PC-9 (cell line): ENCODE measurements at regions not wholly inside any gene's neighbourhood (a gene's known extent, or its start where the extent isn't known, plus 50 kb on each side); places are given as distances from the start of the nearest gene placed in this dataset.

ENCODE experiments used
- BruUV-seq: library from RNA; stranded (reverse); fragments of 400-500 nt; replicated peaks from 2 replicates; lab custom pipeline; 2021; lab: Mats Ljungman, UMichigan
- CTCF ChIA-PET: fragments of 300-600 bp; sonication (Branson Sonifier 250); formaldehyde crosslinking; loops from one replicate; lab custom pipeline; 2022; ENCODE audit warnings: antibody characterized with exemption; lab: Charles Lee
- POLR2A ChIA-PET: fragments of 300-600 bp; sonication (Branson Sonifier 250); formaldehyde crosslinking; loops from one replicate; lab custom pipeline; 2022; ENCODE audit warnings: antibody characterized with exemption; ENCODE audit not compliant: unreplicated experiment; lab: Charles Lee
- DNase-seq, 2 experiments: peaks; one replicate each; pipeline versions ENCODE4 v3.0.0 to v3.0.0-alpha.2; 2015 to 2022; ENCODE audit warnings: mixed read lengths in 1 of 2
- H2AFZ ChIP-seq: fragments of 200-600 bp; sonication (generic); 2 replicates; pipeline ENCODE4 v1.8.1; 2017; ENCODE audit warnings: antibody characterized with exemption
- H3F3A ChIP-seq: fragments of 200-600 bp; sonication (generic); 2 replicates; pipeline ENCODE4 v1.8.1; 2017; ENCODE audit warnings: antibody characterized with exemption, mild to moderate bottlenecking, low read depth; ENCODE audit not compliant: insufficient read depth
- H3K27ac ChIP-seq: fragments of 200-600 bp; sonication (generic); 2 replicates; pipeline ENCODE4 v1.6.1; 2016; ENCODE audit warnings: mixed run types
- H3K27me3 ChIP-seq: fragments of 200-600 bp; sonication (generic); 2 replicates; pipeline ENCODE4 v1.6.1; 2016; ENCODE audit warnings: low read depth, mixed run types; ENCODE audit not compliant: insufficient read depth
- H3K36me3 ChIP-seq: fragments of 200-600 bp; sonication (generic); 2 replicates; pipeline ENCODE4 v1.6.1; 2016; ENCODE audit warnings: low read depth, mixed run types
- H3K4me1 ChIP-seq: fragments of 200-600 bp; sonication (generic); replicated peaks from 2 replicates; pipeline ENCODE4 v1.6.1; 2016; ENCODE audit warnings: mixed run types; ENCODE audit not compliant: insufficient read depth
- H3K4me2 ChIP-seq: fragments of 200-600 bp; sonication (generic); 2 replicates; pipeline ENCODE4 v1.6.1; 2017; ENCODE audit warnings: mixed run types
- H3K4me3 ChIP-seq: fragments of 200-600 bp; sonication (generic); 2 replicates; pipeline ENCODE4 v1.6.1; 2016; ENCODE audit warnings: mixed run types
- H3K79me2 ChIP-seq: fragments of 200-600 bp; sonication (generic); 2 replicates; pipeline ENCODE4 v1.6.1; 2017; ENCODE audit warnings: low read depth, mixed run types
- H3K9me2 ChIP-seq: fragments of 200-600 bp; sonication (generic); 2 replicates; pipeline ENCODE4 v1.8.1; 2017; ENCODE audit warnings: mild to moderate bottlenecking; ENCODE audit not compliant: insufficient read depth
- H3K9me3 ChIP-seq: fragments of 200-600 bp; sonication (generic); 2 replicates; pipeline ENCODE4 v1.8.1; 2016; ENCODE audit warnings: low read depth; ENCODE audit not compliant: insufficient read depth
- H4K20me1 ChIP-seq: fragments of 200-600 bp; sonication (generic); 2 replicates; pipeline ENCODE4 v1.8.1; 2017; ENCODE audit not compliant: insufficient read depth
- EZH2 ChIP-seq: fragments of 200-600 bp; sonication (generic); IDR thresholded peaks from 2 replicates; pipeline ENCODE4 v1.8.0; 2017; ENCODE audit warnings: antibody characterized with exemption, low read depth
- intact Hi-C: fragments of 100-400 bp; cut with micrococcal nuclease; formaldehyde crosslinking; loops from one replicate; pipeline ENCODE4 v1.10.0; 2022; ENCODE audit not compliant: unreplicated experiment
- TF ChIP-seq, protein P1 (sequence below): fragments of 200-600 bp; sonication (generic); conservative IDR thresholded peaks from 2 replicates; pipeline ENCODE4 v1.6.1; 2017; ENCODE audit warnings: mixed run types, antibody characterized with exemption, mild to moderate bottlenecking, moderate library complexity

DNA sequence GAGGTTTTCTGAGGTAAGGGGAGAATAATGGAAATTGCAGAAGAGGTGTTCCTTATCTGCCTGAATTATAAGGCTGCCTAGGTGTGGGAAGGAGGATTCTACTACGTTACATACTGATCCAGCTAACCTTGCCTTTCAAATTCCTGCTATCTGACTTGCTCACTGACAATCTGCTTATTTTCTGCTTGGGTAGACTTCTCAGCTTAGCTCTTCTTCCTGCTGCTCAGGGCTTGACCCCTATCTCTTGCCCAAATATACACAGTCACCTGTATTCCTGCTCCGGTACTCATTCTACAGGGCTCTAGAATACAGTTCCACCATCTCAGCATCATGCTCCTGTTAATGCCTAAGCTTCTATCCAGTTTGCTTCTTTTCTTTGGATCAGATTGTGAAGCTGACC, 1607.6 kb downstream of the OLFM4 start:
- Histone ChIP-seq H2AFZ (no peak overlapping the region), H3K9me2 (no peaks in the 10 kb centered on the region), H3K36me3 (no peaks in the 10 kb centered on the region), H3K9me3 (no peaks in the 10 kb centered on the region), H4K20me1 (no peaks in the 10 kb centered on the region; the same call in 1 of the 2 replicates), H3K79me2 (no peaks in the 10 kb centered on the region), H3K27me3 (no peaks in the 10 kb centered on the region), H3K27ac (no peak overlapping the region), H3F3A (no peaks in the 10 kb centered on the region), H3K4me3 (no peak overlapping the region), H3K4me1 (no peaks in the 10 kb centered on the region; the same call in 1 of the 2 replicates), H3K4me2 (no peak overlapping the region)
- POLR2A ChIA-PET, result no interaction called here
- TF ChIP-seq, protein P1, sequence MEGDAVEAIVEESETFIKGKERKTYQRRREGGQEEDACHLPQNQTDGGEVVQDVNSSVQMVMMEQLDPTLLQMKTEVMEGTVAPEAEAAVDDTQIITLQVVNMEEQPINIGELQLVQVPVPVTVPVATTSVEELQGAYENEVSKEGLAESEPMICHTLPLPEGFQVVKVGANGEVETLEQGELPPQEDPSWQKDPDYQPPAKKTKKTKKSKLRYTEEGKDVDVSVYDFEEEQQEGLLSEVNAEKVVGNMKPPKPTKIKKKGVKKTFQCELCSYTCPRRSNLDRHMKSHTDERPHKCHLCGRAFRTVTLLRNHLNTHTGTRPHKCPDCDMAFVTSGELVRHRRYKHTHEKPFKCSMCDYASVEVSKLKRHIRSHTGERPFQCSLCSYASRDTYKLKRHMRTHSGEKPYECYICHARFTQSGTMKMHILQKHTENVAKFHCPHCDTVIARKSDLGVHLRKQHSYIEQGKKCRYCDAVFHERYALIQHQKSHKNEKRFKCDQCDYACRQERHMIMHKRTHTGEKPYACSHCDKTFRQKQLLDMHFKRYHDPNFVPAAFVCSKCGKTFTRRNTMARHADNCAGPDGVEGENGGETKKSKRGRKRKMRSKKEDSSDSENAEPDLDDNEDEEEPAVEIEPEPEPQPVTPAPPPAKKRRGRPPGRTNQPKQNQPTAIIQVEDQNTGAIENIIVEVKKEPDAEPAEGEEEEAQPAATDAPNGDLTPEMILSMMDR, result no peak
- TF ChIP-seq EZH2, result no peak
- BruUV-seq, result no TSS peak
- CTCF ChIA-PET, result no interaction called here
- intact Hi-C loops, result no loop called here
- no peak for DNase-seq

DNA sequence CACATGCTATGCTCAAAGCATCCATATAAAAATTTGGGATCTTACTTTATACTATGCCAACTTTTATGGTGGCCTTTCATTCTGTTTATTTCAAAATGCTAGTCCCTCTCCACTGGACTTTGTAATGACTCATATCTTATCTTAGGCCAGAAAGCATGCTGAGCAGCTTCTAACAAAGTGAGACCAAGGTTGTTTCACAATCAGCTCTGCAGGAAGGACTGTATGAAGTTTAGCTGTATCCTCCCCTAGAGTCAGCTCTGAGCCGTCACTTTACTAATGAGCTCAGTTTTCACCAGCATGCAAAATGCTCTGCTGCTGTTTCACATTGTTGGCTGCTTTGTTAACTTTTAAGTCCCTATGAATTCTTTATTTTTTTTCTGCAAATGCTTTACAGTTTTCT, 1608.8 kb downstream of the OLFM4 start:
- TF ChIP-seq, protein P1, result no peak
- Histone ChIP-seq H3K9me2 (no peaks in the 10 kb centered on the region), H3F3A (no peaks in the 10 kb centered on the region), H3K4me2 (peak overlapping the region; percentile 18; the same call in 1 of the 2 replicates), H3K4me3 (no peak overlapping the region), H3K9me3 (no peaks in the 10 kb centered on the region), H2AFZ (no peak overlapping the region), H3K27me3 (no peaks in the 10 kb centered on the region), H3K36me3 (no peaks in the 10 kb centered on the region), H3K79me2 (no peaks in the 10 kb centered on the region), H3K4me1 (no peaks in the 10 kb centered on the region; the same call in 1 of the 2 replicates), H3K27ac (no peak overlapping the region; the same call in 1 of the 2 replicates), H4K20me1 (no peaks in the 10 kb centered on the region; the same call in 1 of the 2 replicates)
- POLR2A ChIA-PET, result no interaction called here
- CTCF ChIA-PET, result no interaction called here
- intact Hi-C loops, result no loop called here
- peak; percentile 19 to 84 for DNase-seq
- no TSS peak for BruUV-seq

DNA sequence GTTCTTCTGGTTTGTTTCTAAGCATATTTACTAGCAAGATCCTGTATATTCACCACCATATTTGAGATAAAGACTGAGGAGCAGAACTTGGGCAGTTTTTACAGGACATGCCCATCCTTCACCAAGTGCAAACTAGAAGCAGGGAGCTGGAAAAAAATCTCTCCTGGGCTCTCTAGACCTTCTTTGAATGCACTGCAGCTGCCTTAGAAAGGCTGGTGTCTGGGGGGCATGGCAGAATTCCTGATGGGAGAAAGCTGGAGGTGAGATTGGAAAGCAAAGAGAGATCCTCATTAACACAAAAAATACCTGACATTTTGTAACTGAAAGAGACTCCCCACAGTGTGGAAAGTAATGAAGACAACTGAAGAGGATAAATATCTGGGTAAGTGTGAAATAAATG, 1612.1 kb downstream of the OLFM4 start:
- H3K27me3 ChIP-seq, result no peaks in the 10 kb centered on the region
- H3K4me1 ChIP-seq, result no peaks in the 10 kb centered on the region; the same call in 1 of the 2 replicates
- no peaks in the 10 kb centered on the region for H3K79me2 ChIP-seq
- no peaks in the 10 kb centered on the region for H3K36me3 ChIP-seq
- no peak overlapping the region for H3K27ac ChIP-seq
- intact Hi-C loops, result no loop called here
- no peaks in the 10 kb centered on the region for H3F3A ChIP-seq
- BruUV-seq, result no TSS peak
- no peak overlapping the region for H2AFZ ChIP-seq
- POLR2A ChIA-PET, result no interaction called here
- H3K9me3 ChIP-seq, result no peaks in the 10 kb centered on the region
- no peak for DNase-seq
- H4K20me1 ChIP-seq, result no peaks in the 10 kb centered on the region
- CTCF ChIA-PET, result no interaction called here
- no peak overlapping the region for H3K4me2 ChIP-seq
- no peak overlapping the region for H3K4me3 ChIP-seq
- no peaks in the 10 kb centered on the region for H3K9me2 ChIP-seq
- TF ChIP-seq EZH2, result no peak
- TF ChIP-seq, protein P1, result no peak
